ENCODE measurements at regions not wholly inside any gene's neighbourhood (a gene's known extent, or its start where the extent isn't known, plus 50 kb on each side); places are given as distances from the start of the nearest gene placed in this dataset.

DNA sequence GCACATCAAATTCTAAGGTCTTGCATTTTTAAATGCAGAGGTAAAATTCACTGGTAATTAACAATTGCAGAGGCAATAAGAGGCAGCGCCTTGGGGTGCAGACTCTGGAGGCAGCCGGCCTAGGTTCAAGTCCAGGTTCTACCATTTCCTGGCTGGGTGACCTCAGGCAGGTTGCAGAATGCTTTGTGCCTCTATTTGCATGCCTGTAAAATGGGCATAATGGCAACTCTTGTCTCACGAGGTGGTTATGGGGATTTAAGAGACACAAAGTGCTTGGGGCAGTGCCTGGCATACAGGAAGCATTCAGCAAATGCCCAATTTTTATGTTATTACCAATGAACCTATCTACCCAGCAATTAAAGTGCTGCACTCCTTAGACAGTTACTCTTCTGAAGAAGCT lies 180.0 kb upstream of the LHX5 start:
- no peak for DNase-seq
- Histone ChIP-seq H3K4me1 (no peaks in the 10 kb centered on the region), H3K4me3 (no peak overlapping the region), H3K36me3 (no peaks in the 10 kb centered on the region), H3K27ac (no peak overlapping the region), H3K27me3 (no peaks in the 10 kb centered on the region), H3K9me3 (peaks cover 0 to 4% (median 0%) of the 10 kb centered on the region in 4 donors)
- no peak for TF ChIP-seq POLR2A (IDR thresholded peaks at IDR 0.05)
- TF ChIP-seq, protein P1, sequence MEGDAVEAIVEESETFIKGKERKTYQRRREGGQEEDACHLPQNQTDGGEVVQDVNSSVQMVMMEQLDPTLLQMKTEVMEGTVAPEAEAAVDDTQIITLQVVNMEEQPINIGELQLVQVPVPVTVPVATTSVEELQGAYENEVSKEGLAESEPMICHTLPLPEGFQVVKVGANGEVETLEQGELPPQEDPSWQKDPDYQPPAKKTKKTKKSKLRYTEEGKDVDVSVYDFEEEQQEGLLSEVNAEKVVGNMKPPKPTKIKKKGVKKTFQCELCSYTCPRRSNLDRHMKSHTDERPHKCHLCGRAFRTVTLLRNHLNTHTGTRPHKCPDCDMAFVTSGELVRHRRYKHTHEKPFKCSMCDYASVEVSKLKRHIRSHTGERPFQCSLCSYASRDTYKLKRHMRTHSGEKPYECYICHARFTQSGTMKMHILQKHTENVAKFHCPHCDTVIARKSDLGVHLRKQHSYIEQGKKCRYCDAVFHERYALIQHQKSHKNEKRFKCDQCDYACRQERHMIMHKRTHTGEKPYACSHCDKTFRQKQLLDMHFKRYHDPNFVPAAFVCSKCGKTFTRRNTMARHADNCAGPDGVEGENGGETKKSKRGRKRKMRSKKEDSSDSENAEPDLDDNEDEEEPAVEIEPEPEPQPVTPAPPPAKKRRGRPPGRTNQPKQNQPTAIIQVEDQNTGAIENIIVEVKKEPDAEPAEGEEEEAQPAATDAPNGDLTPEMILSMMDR (IDR thresholded peaks at IDR 0.05): no peak

DNA sequence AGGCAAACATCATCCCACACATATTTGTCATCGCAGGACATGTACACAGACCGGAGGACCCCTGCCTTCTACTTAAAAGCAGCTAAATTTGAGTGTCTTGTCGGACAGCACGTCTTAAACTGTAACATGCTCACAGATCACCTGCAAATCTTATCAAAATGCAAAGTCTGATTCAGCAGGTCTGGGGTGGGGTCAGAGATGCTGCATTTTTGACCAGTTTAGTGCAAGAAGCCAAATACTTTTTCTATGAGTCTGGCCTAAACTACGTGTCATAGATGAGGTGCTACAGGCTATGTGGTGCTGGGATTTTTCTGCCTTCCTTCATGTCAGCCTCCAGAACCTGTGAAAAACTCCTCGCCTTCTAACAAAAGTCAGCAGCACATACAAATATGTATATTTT lies 178.8 kb upstream of the LHX5 start:
- TF ChIP-seq, protein P1 (IDR thresholded peaks at IDR 0.05): no peak
- TF ChIP-seq POLR2A (IDR thresholded peaks at IDR 0.05): no peak
- H3K27me3 ChIP-seq: no peaks in the 10 kb centered on the region

DNA sequence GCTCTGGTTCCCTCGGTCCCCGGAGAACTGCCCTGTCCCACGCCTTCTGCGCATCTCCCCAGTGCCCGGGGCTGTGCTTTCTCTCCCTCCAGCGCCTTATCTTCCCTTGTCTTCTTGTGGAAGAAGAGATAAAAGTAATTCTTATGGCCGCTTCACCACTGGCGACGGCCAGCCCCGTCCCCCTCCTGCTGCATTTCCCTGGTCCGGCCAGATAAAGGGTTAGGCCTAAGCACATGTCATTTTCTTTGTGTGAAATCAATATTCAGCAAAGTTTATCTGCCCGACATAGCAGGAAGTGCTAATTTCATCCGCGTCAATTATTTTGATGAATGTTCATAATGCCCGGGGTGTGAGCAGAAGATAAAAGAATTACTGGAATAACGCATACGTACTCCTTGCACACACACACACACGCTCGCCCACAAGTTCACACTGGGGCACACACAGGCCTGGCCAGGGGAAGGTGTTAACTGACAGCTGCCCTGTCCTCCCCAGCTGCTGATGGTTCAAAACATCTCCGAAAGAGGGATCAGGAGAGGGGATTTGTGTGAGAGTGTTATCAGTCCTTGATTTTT lies 177.7 kb upstream of the LHX5 start:
- no peaks in the 10 kb centered on the region for H3K27me3 ChIP-seq

More for the DNA sequence above, 178.8 kb upstream of the LHX5 start:
- Histone ChIP-seq H3K36me3 (no peaks in the 10 kb centered on the region), H3K9me3 (peaks cover 0 to 4% (median 0%) of the 10 kb centered on the region in 4 donors), H3K4me3 (no peak overlapping the region), H3K4me1 (no peaks in the 10 kb centered on the region), H3K27ac (no peak overlapping the region)
- DNase-seq: no peak

DNA sequence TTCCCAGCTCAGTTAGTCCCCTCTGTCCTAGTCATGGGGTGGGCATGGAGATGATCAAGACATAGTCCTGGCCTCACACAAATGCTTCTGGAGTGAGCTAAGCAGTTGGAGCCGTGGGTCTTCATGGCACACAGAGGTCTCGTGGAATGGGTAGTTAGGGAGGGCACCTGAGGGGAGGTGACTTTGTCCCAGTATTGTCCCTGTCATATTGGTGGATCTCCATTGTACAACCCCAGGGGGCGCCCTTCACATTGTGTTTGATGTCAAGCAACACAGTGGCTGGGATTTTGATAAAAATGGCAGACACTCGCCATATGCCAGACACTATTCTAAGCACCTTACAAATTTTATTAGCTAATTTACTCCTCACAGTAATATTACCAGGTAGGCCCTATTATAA lies 175.4 kb upstream of the LHX5 start:
- Histone ChIP-seq H3K36me3 (no peaks in the 10 kb centered on the region), H3K4me1 (no peaks in the 10 kb centered on the region), H3K9me3 (no peaks in the 10 kb centered on the region), H3K27ac (no peak overlapping the region), H3K27me3 (no peaks in the 10 kb centered on the region), H3K4me3 (no peak overlapping the region)
- TF ChIP-seq POLR2A (IDR thresholded peaks at IDR 0.05): no peak
- TF ChIP-seq, protein P1 (IDR thresholded peaks at IDR 0.05): no peak
- DNase-seq: no peak

More for the DNA sequence above, 177.7 kb upstream of the LHX5 start:
- H3K4me3 ChIP-seq: no peak overlapping the region
- TF ChIP-seq POLR2A (IDR thresholded peaks at IDR 0.05): no peak
- TF ChIP-seq, protein P1 (IDR thresholded peaks at IDR 0.05): no peak
- H3K27ac ChIP-seq: no peak overlapping the region
- no peaks in the 10 kb centered on the region for H3K4me1 ChIP-seq
- no peaks in the 10 kb centered on the region for H3K9me3 ChIP-seq
- DNase-seq: no peak
- no peaks in the 10 kb centered on the region for H3K36me3 ChIP-seq

DNA sequence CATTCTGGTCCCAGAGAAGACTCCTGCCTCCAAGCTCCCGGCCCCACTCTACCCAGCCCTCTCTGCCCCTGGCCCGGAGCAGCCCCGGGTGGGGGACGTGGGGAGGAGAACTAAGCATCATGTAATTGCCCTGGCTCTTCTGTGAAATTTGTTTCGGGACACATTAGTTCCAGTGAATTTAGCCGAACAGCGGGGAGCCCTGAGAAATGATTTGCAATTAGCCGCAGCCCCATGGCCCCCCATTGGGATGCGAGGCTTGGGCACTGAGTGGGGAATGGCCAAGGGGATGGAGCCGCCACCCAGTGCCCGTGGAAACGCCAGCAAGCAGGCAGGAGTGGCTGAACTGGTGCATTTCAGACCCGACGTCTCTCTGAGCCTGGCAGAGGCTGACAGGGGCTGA lies 173.9 kb upstream of the LHX5 start:
- DNase-seq: no peak
- no peaks in the 10 kb centered on the region for H3K4me1 ChIP-seq
- TF ChIP-seq, protein P1 (IDR thresholded peaks at IDR 0.05): no peak
- no peak for TF ChIP-seq POLR2A (IDR thresholded peaks at IDR 0.05)
- H3K9me3 ChIP-seq: no peaks in the 10 kb centered on the region
- H3K36me3 ChIP-seq: no peaks in the 10 kb centered on the region
- H3K4me3 ChIP-seq: no peak overlapping the region
- no peak overlapping the region for H3K27ac ChIP-seq
- H3K27me3 ChIP-seq: no peaks in the 10 kb centered on the region

DNA sequence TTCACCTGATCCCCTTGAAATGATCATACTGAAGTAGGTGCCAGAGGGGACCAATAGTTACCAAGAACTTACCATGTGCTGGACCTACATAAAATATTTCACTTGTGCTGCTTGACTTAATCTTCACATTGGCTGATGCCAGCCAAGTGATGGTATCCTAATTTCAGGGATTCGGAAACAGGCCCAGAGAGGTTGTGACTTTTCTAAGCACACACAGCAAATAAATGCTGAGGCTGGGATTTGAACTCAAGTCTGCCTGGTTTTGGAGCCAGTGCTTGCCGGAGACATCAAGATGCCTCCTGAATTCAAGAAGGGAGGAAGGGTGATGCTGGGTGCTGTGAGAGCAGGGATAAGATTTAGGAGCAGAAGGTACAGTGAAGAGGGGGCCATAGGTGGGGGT lies 173.5 kb upstream of the LHX5 start:
- no peaks in the 10 kb centered on the region for H3K9me3 ChIP-seq
- H3K27me3 ChIP-seq: no peaks in the 10 kb centered on the region
- no peaks in the 10 kb centered on the region for H3K36me3 ChIP-seq
- H3K27ac ChIP-seq: no peak overlapping the region
- no peak for TF ChIP-seq POLR2A (IDR thresholded peaks at IDR 0.05)
- TF ChIP-seq, protein P1 (IDR thresholded peaks at IDR 0.05): no peak
- H3K4me1 ChIP-seq: no peaks in the 10 kb centered on the region
- H3K4me3 ChIP-seq: no peak overlapping the region
- DNase-seq: no peak
